ENCODE measurements at regions not wholly inside any gene's neighbourhood (a gene's known extent, or its start where the extent isn't known, plus 50 kb on each side); places are given as distances from the start of the nearest gene placed in this dataset.

DNA sequence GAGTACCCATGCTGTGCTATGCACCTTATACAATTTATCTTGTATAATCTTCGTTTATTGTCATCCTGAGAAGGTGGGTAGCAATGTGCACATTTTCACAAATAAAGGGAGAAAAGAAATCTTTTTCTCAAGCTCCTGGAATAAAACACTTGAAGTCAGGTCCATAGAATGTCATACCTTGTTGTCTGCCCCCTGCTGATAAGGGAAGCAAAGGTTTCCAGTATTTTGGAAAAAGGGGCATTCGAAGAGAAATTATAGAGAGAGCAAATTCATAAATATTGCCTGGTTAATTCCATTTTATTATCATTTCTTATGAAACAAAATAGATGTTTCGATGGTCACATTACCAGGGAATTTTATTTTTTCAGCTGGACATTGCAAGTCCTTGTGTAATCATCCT, 277.8 kb downstream of the RAP2B start:
- TF ChIP-seq EZH2 (IDR thresholded peaks at IDR 0.05) = no peak
- TF ChIP-seq, protein P1, sequence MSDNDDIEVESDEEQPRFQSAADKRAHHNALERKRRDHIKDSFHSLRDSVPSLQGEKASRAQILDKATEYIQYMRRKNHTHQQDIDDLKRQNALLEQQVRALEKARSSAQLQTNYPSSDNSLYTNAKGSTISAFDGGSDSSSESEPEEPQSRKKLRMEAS (IDR thresholded peaks at IDR 0.05) = no peak
- TF ChIP-seq, protein P2, sequence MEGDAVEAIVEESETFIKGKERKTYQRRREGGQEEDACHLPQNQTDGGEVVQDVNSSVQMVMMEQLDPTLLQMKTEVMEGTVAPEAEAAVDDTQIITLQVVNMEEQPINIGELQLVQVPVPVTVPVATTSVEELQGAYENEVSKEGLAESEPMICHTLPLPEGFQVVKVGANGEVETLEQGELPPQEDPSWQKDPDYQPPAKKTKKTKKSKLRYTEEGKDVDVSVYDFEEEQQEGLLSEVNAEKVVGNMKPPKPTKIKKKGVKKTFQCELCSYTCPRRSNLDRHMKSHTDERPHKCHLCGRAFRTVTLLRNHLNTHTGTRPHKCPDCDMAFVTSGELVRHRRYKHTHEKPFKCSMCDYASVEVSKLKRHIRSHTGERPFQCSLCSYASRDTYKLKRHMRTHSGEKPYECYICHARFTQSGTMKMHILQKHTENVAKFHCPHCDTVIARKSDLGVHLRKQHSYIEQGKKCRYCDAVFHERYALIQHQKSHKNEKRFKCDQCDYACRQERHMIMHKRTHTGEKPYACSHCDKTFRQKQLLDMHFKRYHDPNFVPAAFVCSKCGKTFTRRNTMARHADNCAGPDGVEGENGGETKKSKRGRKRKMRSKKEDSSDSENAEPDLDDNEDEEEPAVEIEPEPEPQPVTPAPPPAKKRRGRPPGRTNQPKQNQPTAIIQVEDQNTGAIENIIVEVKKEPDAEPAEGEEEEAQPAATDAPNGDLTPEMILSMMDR (IDR thresholded peaks at IDR 0.05 in 2 of 3, conservative IDR thresholded peaks at IDR 0.05 in 1 of 3; ENCODE audit: borderline replicate concordance in 1 of 3, insufficient read depth in 1 of 3, low read depth in 2 of 3, low read length in 2 of 3) = peak; percentile 11 to 21 (median 18); a peak in 2 of 6 replicates
- TF ChIP-seq CEBPB (IDR thresholded peaks at IDR 0.05; ENCODE audit: low read depth) = no peak
- TF ChIP-seq POLR2A (IDR thresholded peaks at IDR 0.05; ENCODE audit: borderline replicate concordance, extremely low read depth, insufficient read depth, insufficient read length) = no peak
- TF ChIP-seq, protein P3, sequence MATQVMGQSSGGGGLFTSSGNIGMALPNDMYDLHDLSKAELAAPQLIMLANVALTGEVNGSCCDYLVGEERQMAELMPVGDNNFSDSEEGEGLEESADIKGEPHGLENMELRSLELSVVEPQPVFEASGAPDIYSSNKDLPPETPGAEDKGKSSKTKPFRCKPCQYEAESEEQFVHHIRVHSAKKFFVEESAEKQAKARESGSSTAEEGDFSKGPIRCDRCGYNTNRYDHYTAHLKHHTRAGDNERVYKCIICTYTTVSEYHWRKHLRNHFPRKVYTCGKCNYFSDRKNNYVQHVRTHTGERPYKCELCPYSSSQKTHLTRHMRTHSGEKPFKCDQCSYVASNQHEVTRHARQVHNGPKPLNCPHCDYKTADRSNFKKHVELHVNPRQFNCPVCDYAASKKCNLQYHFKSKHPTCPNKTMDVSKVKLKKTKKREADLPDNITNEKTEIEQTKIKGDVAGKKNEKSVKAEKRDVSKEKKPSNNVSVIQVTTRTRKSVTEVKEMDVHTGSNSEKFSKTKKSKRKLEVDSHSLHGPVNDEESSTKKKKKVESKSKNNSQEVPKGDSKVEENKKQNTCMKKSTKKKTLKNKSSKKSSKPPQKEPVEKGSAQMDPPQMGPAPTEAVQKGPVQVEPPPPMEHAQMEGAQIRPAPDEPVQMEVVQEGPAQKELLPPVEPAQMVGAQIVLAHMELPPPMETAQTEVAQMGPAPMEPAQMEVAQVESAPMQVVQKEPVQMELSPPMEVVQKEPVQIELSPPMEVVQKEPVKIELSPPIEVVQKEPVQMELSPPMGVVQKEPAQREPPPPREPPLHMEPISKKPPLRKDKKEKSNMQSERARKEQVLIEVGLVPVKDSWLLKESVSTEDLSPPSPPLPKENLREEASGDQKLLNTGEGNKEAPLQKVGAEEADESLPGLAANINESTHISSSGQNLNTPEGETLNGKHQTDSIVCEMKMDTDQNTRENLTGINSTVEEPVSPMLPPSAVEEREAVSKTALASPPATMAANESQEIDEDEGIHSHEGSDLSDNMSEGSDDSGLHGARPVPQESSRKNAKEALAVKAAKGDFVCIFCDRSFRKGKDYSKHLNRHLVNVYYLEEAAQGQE (IDR thresholded peaks at IDR 0.05; ENCODE audit: low read depth) = no peak
- TF ChIP-seq CBX3 (IDR thresholded peaks at IDR 0.05; ENCODE audit: low read depth) = no peak

All from HCT116 (cell line).